A673 (cell line): ENCODE measurements at regions not wholly inside any gene's neighbourhood (a gene's known extent, or its start where the extent isn't known, plus 50 kb on each side); places are given as distances from the start of the nearest gene placed in this dataset.

Source experiments
- CTCF ChIP-seq: fragments of 300-800, 200-600 bp; sonication (generic); conservative IDR thresholded peaks from 2 replicates; pipeline ENCODE4 v1.5.1; 2017; ENCODE audit warnings: low read depth, mild to moderate bottlenecking, antibody characterized with exemption, low read length, moderate library complexity, mixed read lengths
- EZH2 ChIP-seq: fragments of 200-600 bp; sonication (generic); IDR thresholded peaks from 2 replicates; pipeline ENCODE4 v1.6.1; 2017; ENCODE audit warnings: borderline replicate concordance, low read depth, mild to moderate bottlenecking, mixed read lengths, antibody characterized with exemption, low read length; ENCODE audit not compliant: poor library complexity, severe bottlenecking

- TF ChIP-seq CTCF: no peak
- TF ChIP-seq EZH2: no peak
Observed at GRCh38 chr16:59224401-59224800, 490.3 kb upstream of the GOT2 start.
